HL-60/S4 treated with phorbol 12-myristate 13-acetate at 8.2 ng/mL for 4 days and 3 days (cell line): ENCODE measurements at regions not wholly inside any gene's neighbourhood (a gene's known extent, or its start where the extent isn't known, plus 50 kb on each side); places are given as distances from the start of the nearest gene placed in this dataset.
"Not testable (repeated sequence)": the region's sequence is repeated elsewhere in the genome, so short reads cannot be mapped to it uniquely, and the experiment has no call there.

Experiments used
- in situ Hi-C: fragments of 300-500 bp; cut with MboI; formaldehyde crosslinking; loops from 2 replicates; pipeline ENCODE4 v1.15.0; 2022; ENCODE audit warnings: low sequenced_read_pairs

DNA sequence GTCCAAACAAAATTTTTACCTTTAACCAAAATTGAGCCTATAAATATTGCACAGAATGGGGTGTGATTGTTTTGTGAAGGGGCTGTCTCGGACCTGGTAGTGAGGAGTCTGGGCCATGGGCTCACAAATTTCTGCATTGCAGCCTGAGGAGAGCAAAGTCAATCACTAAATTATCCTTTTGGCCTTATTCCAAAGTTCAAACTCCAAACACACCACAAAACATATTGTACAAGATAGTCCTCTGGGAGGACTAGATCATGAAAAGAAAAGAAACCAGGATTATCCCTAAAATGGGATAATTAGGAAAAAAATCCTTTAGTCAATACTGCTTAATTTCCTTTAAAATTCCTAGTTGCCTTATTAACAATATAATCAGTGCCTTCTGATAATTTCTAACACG, 115.5 kb downstream of the BUB3 start:
- in situ Hi-C loops = no loop called here

DNA sequence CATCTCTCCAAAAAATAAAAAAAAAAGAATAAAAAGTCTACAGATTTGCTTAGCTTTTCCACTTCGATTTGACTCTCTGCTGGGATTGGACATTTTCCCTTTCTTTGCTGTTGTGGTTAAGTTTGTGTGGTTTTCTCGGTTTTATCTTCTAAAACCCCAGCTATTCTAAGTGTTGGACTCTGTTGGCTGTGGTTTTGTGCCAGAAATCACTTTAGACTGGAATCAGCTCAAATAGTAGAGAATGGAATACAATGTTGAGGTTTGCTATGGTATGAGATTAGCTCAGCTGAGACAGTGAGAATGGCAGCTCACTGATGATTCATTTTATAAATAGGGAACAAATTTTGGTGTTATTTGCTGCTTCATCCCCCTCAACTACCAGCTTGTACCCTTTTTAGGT, 116.0 kb downstream of the BUB3 start:
- in situ Hi-C loops = no loop called here

DNA sequence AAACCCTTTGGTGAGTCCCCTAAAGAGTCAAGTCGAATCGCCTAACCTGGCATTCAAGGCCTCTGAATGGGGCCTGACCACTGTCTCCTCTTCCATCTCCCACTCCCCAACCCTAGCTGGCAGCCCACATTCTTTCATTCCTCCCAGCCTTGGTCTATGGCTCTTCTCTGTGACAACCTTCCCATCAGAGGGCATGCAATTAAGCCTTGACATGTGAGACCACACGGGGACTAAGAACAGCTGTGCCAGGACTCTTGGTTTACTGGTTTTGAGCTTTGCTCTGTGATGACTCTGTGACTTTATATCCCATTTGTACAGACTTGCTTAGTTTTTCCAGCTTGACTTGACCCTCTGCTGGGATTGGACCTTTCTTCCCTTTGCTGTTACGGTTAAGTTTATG, 116.6 kb downstream of the BUB3 start:
- in situ Hi-C loops = no loop called here

DNA sequence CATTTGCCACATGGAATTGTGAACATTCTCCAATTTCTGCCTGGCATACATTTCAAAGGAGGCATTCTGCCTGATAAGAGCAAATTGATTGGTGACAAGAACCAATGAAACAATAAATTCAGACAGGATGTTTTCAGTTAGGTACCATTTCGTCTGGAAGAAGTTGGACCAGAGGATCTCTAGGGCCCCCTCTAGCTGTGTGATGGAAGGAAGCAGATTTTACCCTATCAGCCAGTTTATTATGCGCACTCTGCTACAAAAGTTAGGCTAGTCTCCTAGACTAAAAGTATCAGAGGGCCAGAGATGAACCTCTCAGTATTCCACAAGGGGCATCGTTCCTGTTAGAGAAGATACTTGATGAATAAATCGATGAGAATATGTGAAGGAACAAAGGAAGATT, 118.0 kb downstream of the BUB3 start:
- in situ Hi-C loops = no loop called here

DNA sequence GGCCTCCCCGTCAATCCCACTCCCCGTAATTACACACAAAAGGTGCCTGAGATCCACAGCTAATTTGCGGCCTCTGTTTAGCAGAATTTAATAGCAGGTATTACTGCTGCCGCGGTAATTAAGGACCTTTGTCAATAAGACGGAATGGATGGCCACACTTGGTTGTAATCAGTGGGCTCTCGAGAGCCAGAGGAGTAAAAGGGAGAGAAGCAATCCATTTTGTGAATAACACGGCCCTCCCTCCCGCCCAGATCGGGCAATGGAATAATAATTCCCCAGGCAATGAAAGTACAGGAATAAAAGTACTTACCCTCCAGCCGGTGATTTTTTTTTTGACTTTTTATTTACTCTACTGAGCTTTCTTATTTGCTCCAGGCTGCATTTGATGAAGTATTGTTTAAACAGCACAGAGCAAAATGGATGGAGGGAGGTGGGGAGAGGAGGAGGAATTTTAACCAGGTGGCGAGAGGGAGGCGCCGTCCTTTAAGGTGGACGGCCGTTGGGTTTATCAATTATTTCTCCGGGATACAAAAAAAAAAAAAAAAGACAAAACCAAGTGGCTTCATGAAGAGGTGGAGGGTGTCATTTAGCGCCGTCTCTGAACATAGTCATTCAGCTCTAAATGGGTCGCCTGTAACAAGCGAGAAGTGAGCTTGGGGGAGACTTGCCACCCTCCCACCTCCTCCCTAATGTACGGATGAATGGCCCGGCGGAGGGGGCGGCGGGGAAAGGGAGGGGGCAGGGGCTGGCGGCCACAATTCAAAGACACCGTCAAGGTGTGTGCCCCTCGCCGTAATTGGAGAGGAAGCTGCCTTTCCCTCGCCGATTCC, 120.3 kb downstream of the BUB3 start:
- in situ Hi-C loops = no loop called here

DNA sequence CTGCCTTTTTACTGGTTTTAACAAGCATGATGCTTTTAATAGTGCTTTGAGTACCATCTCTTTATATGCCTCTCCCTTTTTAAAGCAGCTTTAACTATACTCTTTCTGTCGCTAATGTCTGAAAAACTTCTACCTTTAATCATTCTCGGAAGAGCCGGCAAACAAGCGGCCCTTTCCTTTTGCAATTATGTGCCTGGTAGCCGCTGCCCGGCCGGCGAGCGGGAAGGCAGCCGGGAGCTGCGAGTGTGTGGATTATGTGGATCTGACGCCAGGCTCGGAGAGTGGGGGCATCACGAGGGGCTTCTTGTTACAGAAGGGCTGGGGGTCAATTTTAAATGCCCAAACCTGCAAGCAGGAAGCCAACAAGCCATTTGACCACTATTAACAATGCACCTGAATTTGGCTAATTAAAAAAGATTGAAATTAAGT, 120.9 kb downstream of the BUB3 start:
- in situ Hi-C loops = no loop called here

DNA sequence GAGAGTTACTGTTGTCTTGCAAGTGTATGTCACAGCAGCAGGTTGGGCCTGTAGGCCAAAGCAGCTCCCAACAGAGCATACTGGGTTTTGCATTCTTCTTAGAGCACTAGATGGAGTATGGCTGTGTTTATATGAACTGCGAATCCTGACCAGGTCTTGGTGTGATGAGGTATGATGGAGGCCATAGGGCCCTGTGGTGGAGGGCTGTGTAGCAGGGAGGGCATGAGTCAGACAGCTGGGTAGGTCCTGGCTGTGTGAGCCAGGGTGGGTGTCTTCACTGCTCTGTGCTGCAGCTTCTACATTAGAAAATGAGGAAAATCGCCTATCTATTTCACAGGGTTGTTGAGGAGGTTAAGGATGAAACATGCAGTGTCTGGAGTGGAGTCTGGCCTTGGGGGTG, 124.2 kb downstream of the BUB3 start:
- in situ Hi-C loops = no loop called here

DNA sequence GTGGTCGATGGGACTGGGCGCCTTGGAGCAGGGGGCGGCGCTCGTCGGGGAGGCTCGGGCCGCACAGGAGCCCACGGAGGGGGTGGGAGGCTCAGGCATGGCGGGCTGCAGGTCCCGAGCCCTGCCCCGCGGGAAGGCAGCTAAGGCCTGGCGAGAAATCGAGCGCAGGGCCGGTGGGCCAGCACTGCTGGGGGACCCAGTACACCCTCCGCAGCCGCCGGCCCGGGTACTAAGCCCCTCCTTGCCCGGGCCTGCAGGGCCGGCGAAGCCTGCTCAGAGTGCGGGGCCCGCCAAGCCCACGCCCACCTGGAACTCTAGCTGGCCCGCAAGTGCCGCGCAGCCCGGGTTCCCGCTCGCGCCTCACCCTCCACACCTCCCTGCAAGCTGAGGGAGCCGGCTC, 129.2 kb downstream of the BUB3 start:
- in situ Hi-C loops = not testable (repeated sequence)

DNA sequence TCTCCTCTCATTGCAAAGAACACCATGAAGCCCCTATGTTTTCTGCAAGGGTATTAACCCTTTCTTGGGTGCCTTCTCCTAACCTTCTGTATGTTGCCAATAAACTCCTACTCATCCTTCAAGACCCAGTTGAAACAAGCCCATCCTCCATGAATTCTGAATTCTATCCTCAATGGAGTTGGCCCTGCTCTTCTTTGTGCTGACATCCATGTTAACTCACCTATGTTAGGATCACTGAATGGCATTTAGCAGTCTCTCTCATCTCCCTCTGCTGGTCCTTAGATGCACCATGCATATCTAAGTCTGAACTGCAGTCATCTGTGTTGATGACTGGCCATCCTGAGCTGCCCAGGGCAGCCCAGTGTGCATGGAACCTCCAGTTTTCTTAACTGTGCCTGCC, 129.8 kb downstream of the BUB3 start:
- in situ Hi-C loops = no loop called here

DNA sequence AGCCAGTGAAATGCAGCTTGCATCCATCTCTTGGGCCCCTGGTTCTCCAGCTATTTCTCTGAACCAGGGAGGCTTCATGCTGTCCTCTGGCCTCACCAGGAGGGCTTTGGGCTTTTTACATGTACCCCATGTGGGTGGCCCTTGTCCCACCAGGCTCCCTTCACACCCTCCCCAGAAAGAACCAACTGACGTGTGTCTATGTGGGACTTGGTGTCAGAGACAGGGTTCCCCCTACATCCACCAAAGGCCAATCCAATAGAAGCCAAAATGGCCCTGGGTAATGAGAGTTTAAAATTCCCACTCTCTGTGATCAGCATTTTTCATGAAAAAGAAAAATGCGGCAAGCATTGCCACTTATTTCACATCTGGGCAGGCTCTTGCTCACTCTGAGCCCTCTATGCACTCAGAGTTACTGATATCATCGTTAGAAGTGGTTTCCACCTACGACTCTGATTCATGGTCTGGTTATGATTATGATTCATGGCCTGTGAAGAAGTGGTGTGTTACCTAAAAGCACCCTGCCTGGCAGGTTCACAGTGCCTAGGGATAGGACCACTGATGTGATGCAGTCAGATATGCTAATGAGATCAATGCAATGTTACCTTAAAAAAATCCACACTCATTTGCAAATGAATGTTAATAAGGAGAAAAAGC, 133.5 kb downstream of the BUB3 start:
- in situ Hi-C loops = no loop called here

DNA sequence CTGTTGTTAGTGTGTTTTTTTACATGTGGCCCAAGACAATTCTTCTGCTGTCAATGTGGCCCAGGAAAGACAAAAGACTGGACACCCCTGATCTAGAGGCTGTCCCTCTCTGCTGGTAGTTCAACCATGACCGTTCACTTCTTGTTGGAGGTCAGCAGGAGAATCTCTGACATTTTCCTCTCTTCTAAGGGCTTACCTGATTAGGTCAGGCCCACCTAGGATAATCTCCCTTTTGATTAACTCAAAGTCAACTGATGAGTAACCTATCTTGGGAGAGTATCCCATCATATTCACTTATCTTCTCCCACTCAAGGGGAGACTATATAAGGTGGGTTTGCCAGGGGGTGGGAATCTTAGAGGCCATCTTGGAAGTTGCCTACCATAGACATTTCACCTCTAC, 135.2 kb downstream of the BUB3 start:
- in situ Hi-C loops = no loop called here

DNA sequence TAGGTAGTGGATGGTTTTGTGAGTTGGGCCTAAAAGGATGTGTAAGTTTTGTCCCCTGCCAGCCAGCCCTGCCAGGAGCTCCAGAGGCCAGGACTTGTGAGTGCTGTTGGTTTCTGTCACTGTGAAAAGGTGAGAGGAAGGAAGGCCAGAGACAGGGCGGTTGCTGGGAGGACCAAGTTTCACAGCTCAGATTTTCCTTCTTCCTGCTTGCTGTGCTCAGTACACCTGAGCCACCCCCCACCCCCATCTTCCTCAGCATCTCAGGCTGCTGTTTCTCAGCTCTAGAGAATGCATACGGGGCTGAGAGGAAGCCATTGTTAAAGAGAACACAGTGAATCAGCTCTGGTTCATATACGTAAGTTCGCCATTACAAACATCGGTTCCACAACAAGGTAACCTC, 139.9 kb downstream of the BUB3 start:
- in situ Hi-C loops = no loop called here

DNA sequence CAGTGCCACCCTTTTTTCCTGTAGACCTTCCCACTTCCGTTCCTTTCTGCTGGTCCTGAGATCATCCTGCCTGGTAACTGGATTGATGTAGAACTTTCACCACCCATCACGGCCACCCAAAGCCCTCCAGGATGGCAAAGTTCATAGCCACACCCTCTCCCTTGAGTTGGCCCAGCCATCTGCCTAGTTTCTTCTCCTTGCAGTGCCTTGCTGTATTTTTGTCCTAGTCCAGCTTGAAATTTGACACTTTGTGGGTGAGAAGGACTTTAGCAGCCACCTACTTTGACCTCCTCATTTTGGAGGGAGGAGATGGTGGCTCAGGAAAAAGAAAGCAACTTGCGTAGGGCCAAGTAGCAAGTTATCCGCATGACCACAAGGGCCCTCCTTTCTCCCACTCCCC, 140.7 kb downstream of the BUB3 start:
- in situ Hi-C loops = no loop called here

DNA sequence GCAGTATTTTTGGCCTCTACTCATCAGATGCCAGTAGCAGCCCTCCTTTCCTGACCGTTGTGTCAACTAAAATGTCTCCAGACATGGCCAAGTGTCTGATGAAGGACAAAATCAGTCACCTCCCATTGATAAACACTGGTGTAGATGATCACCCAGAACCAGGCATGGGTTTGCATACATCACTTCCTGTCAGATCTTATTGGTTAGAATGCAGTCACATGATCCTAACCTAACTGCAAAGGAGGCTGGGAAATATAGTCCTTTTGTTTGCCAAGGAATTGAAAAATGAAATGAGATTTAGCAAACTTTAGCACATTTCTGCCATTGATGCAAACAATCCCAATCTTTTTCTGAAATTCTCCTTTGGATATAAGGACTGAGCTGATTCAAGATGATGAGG, 141.4 kb downstream of the BUB3 start:
- in situ Hi-C loops = no loop called here

DNA sequence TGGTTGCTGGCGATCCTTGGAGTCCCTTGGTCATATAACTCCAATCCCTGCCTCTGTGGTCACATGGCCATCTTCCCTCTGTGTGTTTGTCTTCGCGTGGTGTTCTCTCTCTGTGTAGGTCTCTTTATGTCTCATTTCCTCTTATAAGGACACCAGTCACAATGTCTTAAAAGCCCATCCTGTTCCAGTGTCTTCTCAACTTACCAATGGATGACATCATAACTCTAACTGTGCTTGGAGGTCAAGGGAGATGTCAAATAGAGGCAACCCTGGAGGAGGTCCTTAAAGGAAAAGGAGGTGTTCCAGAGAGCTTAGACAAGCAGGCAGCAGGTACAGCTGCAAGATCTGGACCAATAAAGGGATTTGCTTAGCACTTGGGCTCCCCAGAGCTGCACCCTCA, 143.0 kb downstream of the BUB3 start:
- in situ Hi-C loops = no loop called here

DNA sequence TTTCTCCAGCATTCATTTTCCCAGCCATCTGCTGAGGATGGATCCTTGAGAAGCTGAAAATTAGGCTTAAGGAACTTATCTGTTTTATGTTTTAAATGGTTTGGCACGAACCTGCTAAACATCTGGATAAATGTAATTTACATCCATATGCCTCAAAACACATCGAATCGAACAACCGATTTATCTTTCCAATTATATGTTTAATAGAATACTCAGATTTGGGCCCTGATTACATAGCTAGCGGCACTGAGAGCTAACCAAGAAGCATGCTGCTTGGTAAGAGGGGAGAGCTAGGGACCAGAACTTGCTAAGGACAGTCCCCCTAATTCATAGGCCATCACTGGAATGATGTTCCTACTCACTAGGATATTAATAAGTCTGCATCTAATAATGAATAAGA, 144.4 kb downstream of the BUB3 start:
- in situ Hi-C loops = no loop called here

DNA sequence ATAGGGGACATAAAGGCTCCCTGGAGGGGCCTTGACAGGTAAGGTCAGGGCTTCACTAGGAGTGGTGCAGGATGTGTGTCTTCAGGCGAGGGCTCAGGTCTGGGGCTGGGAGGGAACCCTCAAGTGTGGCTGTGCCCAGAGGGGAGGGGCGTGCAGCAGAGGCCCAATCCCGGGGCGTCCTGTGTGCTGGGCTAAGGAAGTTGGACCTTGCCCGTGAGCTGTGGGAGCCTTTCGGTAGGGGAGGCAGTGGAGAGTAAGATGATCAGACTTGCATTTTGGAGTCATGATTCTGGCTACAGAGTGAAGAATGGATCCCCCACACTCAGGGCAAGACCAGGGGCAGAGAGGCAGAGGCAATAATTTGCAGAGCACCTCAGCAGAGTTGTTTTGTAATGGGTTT, 145.4 kb downstream of the BUB3 start:
- in situ Hi-C loops = no loop called here

DNA sequence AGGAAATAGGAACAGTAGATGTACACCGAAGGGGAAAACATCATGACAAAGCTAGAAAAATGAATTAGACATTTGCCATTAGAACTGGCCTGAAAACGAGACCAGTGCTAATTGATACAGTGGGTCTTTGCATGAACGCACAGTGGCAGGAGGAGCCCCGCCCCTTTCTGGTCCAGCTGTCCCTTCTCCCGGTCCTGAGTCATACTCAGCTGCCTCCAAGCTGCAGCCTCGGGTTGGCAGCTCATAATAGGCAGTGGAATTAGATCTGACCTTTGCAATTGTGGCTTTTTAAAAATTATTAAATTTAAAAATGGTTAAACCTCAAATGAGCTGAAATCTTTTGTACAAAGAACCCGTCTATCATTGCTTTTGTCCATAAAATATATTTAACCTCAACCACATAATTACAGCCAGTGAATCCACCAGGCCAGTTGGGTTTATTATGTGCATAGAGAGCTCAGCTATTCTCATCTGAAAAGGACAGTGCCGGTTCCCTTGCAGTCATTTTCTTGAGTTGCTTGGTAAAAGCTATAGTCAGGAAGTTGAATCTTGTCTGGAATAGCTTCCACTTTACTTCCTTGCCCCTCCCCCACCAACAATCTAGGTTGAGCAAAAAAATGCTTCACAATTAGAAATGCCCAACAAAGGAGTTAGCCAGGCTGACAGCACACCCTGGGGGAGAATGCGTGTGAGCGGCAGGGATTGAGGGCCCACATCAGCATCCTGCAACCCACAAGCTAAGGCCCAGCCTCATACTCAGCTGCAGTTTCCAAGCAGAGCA, 147.1 kb downstream of the BUB3 start:
- in situ Hi-C loops = no loop called here

DNA sequence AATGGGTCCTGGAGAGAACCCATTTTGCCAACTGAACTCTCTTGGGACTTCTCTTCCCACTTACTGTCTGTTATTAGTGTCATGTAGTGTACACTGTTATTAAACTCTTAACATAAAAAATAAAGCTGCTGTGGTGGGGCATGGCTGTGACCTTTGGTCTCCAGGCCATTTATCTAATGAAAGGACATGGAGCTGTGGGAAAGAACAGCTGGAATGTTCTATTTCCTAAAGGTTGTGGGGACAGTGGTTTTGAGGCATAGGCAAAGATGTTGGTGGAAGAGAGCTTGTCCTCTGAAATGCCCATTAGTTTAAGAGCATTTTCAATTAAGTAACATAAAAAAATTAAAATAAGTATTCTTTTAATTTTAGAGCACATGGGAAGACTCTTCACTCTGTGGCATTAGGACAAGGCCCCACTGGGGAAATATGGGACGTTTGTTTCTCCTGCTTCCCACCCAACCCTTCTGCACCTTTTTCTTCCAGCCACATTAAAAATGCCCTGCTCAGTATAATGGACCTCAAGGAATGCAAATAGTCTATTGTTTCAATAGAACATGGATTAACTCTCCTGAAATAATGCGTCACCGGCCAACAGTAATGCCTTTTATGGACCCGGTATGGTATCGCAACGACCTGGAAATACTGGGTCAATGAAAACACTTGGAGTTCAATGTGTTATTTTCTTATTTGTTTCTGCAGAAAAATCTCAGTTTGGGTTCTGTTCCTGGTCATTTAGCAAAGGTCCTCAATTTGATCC, 149.6 kb downstream of the BUB3 start:
- in situ Hi-C loops = no loop called here

DNA sequence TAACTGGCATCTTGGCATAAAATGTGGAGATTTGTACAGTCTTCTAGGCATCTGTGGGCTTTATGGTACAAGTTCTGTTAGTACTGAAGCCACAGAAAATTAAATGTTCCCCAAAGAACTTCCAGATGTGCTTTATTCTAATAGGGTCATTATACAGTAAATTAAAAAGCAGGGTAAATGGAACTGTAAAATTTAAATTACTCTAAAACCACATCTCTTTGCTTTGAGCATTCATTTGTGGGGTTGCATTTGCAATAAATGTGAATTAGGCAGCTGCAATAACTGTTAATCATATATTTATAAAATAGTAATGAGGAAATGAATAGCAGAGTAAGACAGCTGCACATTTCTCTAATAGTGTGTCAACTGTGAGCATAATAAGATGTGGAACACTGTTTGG, 151.5 kb downstream of the BUB3 start:
- in situ Hi-C loops = no loop called here

DNA sequence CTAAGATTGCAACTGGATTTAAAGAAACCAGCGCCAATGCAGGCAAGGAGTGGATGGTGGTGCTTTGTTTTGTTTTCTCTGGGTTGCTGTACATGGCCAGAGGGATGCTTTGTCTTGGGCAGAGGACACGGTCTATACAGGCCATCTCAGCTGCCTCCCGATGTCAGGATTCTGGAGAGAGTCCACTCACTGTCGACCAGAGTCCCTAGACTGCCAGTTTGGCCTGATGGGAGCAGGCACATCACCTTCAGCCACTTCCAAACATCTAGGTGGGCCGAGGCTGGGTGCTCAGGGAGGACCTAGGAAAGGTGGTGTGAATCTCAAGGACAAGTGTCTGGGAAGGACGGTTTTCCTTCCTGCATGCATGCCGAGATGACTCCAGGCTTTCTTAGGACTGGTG, 152.1 kb downstream of the BUB3 start:
- in situ Hi-C loops = no loop called here
